KBM-7 (cell line): ENCODE measurements at regions not wholly inside any gene's neighbourhood (a gene's known extent, or its start where the extent isn't known, plus 50 kb on each side); places are given as distances from the start of the nearest gene placed in this dataset.
A peak's percentile ranks its signal among the peaks of the same experiment; 100 is the strongest.

Experiments used
- DNase-seq: peaks from one replicate; pipeline ENCODE4 v3.0.0-alpha.2; 2015
- in situ Hi-C: fragments of 300-500 bp; cut with MboI; formaldehyde crosslinking; loops from 2 replicates; pipeline ENCODE4 v1.14.3; 2020; ENCODE audit warnings: low sequenced_read_pairs, low pct_unique_long_range_greater_than_20kb, mixed read lengths

- in situ Hi-C loops, result no loop called here
- DNase-seq, result no peak
These were observed 97.1 kb downstream of the ADAMTS1 start for GRCh38 chr21:26748066-26748465.

- no peak for DNase-seq
- in situ Hi-C loops, result no loop called here
These were observed 98.0 kb downstream of the ADAMTS1 start for GRCh38 chr21:26747216-26747615.

GRCh38 chr21:26743524-26743923, 101.7 kb downstream of the ADAMTS1 start:
- no peak for DNase-seq
- in situ Hi-C loops, result no loop called here

- no peak for DNase-seq
- in situ Hi-C loops, result no loop called here
These were observed 106.0 kb downstream of the ADAMTS1 start for GRCh38 chr21:26739189-26739588.

GRCh38 chr21:26736449-26736848, 108.8 kb downstream of the ADAMTS1 start:
- no peak for DNase-seq
- in situ Hi-C loops, result no loop called here

- in situ Hi-C loops, result no loop called here
- DNase-seq, result peak; percentile 28
These were observed 112.6 kb downstream of the ADAMTS1 start for GRCh38 chr21:26732432-26733221.

- no peak for DNase-seq
- in situ Hi-C loops, result no loop called here
These were observed 125.5 kb downstream of the ADAMTS1 start for GRCh38 chr21:26719750-26720149.

- peak; percentile 41 for DNase-seq
- in situ Hi-C loops, result no loop called here
These were observed 128.0 kb downstream of the ADAMTS1 start for GRCh38 chr21:26717146-26717739.

- DNase-seq, result peak; percentile 42
- in situ Hi-C loops, result no loop called here
These were observed 129.2 kb downstream of the ADAMTS1 start for GRCh38 chr21:26715878-26716506.

GRCh38 chr21:26715116-26715515, 130.1 kb downstream of the ADAMTS1 start:
- in situ Hi-C loops, result no loop called here
- DNase-seq, result no peak

- DNase-seq, result no peak
- in situ Hi-C loops, result no loop called here
These were observed 135.1 kb downstream of the ADAMTS1 start for GRCh38 chr21:26710155-26710554.

GRCh38 chr21:26709090-26709489, 136.0 kb upstream of the CYYR1 start:
- DNase-seq, result no peak
- in situ Hi-C loops, result no loop called here

GRCh38 chr21:26708223-26708800, 135.2 kb upstream of the CYYR1 start:
- DNase-seq, result no peak
- in situ Hi-C loops, result no loop called here

- in situ Hi-C loops, result no loop called here
- no peak for DNase-seq
These were observed 134.2 kb upstream of the CYYR1 start for GRCh38 chr21:26707246-26707645.

GRCh38 chr21:26698416-26698815, 125.3 kb upstream of the CYYR1 start:
- in situ Hi-C loops, result no loop called here
- no peak for DNase-seq

- in situ Hi-C loops, result no loop called here
- DNase-seq, result no peak
These were observed 118.3 kb upstream of the CYYR1 start for GRCh38 chr21:26691416-26691815.

GRCh38 chr21:26686705-26687104, 113.6 kb upstream of the CYYR1 start:
- in situ Hi-C loops, result no loop called here
- DNase-seq, result no peak

GRCh38 chr21:26686278-26686677, 113.2 kb upstream of the CYYR1 start:
- peak; percentile 37 for DNase-seq
- in situ Hi-C loops, result no loop called here

- in situ Hi-C loops, result no loop called here
- no peak for DNase-seq
These were observed 111.8 kb upstream of the CYYR1 start for GRCh38 chr21:26684889-26685288.

- in situ Hi-C loops, result no loop called here
- DNase-seq, result no peak
These were observed 110.9 kb upstream of the CYYR1 start for GRCh38 chr21:26683996-26684395.
